Body of pancreas (tissue), 4 donors: ENCODE measurements at regions not wholly inside any gene's neighbourhood (a gene's known extent, or its start where the extent isn't known, plus 50 kb on each side); places are given as distances from the start of the nearest gene placed in this dataset.

Experiments
- CTCF ChIP-seq, 7 experiments: fragments of 450-650 bp in 4 of 7; fragments of 200-600 bp in 3 of 7; sonication (generic) in 3 of 7; IDR thresholded peaks; one replicate each; pipeline ENCODE4 v1.5.1; 2016 to 2019; ENCODE audit warnings: antibody characterized with exemption in 7 of 7
- POLR2A ChIP-seq, 3 donors: fragments of 450-650 bp; IDR thresholded peaks; one replicate each; pipeline ENCODE4 v1.6.1; 2016; ENCODE audit warnings: antibody characterized with exemption in 3 of 3, mild to moderate bottlenecking in 2 of 3

GRCh38 chr5:42242210-42242609, 181.0 kb upstream of the GHR start:
- TF ChIP-seq CTCF (IDR thresholded peaks at IDR 0.05), result no peak
- TF ChIP-seq POLR2A (IDR thresholded peaks at IDR 0.05), result no peak
